Gastroesophageal sphincter (tissue), 4 donors: ENCODE measurements at regions not wholly inside any gene's neighbourhood (a gene's known extent, or its start where the extent isn't known, plus 50 kb on each side); places are given as distances from the start of the nearest gene placed in this dataset.
"Not testable (repeated sequence)": the region's sequence is repeated elsewhere in the genome, so short reads cannot be mapped to it uniquely, and the experiment has no call there.

ENCODE experiments used
- ATAC-seq: fragments of 150-250 bp; one replicate; pipeline ENCODE4 v1.9.1; 2016; ENCODE audit warnings: mild to moderate bottlenecking, moderate library complexity
- H3K27ac ChIP-seq, 4 donors: fragments of 200-600 bp; sonication (generic) in 3 of 4; 1 replicate in 3 of 4; 2 replicates in 1 of 4; pipeline ENCODE4 v1.5.1; 2016 to 2019
- H3K27me3 ChIP-seq: fragments of 200-600 bp; sonication (generic); one replicate; pipeline ENCODE4 v1.5.1; 2019
- H3K36me3 ChIP-seq, 2 donors: fragments of 200-600 bp; sonication (generic); one replicate each; pipeline ENCODE4 v1.5.1; 2019; ENCODE audit warnings: control low read depth in 1 of 2
- H3K4me1 ChIP-seq, 3 donors: fragments of 200-600 bp; sonication (generic); 1 replicate in 2 of 3; 2 replicates in 1 of 3; pipeline ENCODE4 v1.5.1; 2016 to 2019; ENCODE audit warnings: control low read depth in 2 of 3
- H3K4me3 ChIP-seq, 2 donors: fragments of 200-600 bp; sonication (generic); one replicate each; pipeline ENCODE4 v1.5.1; 2019; ENCODE audit warnings: mild to moderate bottlenecking in 1 of 2, moderate library complexity in 1 of 2
- H3K9me3 ChIP-seq, 3 donors: fragments of 200-600 bp; sonication (generic); one replicate each; pipeline ENCODE4 v1.5.1; 2017 to 2019; ENCODE audit warnings: control low read depth in 2 of 3
- EP300 ChIP-seq: sonication (generic); formaldehyde crosslinking; IDR thresholded peaks from one replicate; pipeline ENCODE4 v1.6.1; 2017; ENCODE audit warnings: antibody characterized with exemption, mild to moderate bottlenecking
- POLR2A ChIP-seq, 2 donors: fragments of 450-650 bp; IDR thresholded peaks; one replicate each; pipeline ENCODE4 v1.6.1; 2017; ENCODE audit warnings: antibody characterized with exemption in 2 of 2, mild to moderate bottlenecking in 2 of 2, moderate library complexity in 1 of 2
- POLR2AphosphoS5 ChIP-seq: sonication (generic); formaldehyde crosslinking; IDR thresholded peaks from one replicate; pipeline ENCODE4 v1.6.1; 2017; ENCODE audit warnings: antibody characterized with exemption
- WGBS, 2 donors: methylation state at CpG; one replicate each; pipeline ENCODE4 v1.1.5; 2018; ENCODE audit warnings: low coverage in 1 of 2; 5-methylcytosine and 5-hydroxymethylcytosine counted together
- TF ChIP-seq, protein P1 (sequence below), 4 experiments: fragments of 200-600 bp in 2 of 4; fragments of 450-650 bp in 2 of 4; sonication (generic) in 1 of 4; IDR thresholded peaks; one replicate each; pipeline ENCODE4 v1.5.1; 2017 to 2019; ENCODE audit warnings: antibody characterized with exemption in 4 of 4, mild to moderate bottlenecking in 2 of 4, moderate library complexity in 2 of 4

DNA sequence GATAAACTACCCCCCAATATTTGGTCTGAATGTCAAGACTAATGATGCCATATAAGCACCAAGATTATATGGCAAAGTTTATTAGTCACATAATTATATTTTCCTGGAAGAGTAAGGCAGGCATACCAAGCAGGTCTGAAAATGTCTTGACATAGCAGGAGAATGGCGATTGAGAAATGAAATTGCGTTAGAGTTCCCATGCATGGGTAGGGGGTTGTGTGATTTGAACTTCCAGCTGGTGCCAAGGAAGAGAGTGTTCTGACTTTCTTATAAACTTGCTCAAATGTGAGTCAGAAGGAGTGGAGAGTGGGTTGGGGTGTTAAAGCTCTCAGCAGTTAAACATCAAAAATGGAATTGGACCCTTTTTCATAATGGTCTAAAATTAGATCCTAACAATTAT, 1200.6 kb upstream of the ACO1 start:
- H3K27ac ChIP-seq = no peak overlapping the region
- ATAC-seq = no peak
- 76 to 94% methylated on average over 2 of the region's 2 CpGs for WGBS, 2 donors

DNA sequence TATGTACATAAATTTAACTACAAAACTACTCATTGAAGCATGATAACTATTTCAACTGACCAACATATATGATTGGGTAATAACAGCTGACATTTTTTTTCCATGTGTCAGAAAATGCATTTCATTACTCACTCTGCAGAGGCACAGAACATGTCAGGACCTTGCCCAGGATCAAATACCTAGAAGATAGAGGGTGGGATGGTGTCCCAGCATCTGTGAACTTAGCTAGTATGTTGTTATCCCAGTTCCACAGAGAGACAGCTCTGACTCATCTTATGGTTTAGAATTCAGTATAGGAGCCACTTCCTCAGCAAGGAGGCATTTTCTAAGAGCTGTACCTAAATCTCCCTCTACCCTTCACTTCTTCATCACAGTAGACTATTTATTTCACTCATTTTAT, 1198.6 kb upstream of the ACO1 start:
- ATAC-seq = no peak
- no peaks in the 10 kb centered on the region for H3K4me1 ChIP-seq
- TF ChIP-seq POLR2A (IDR thresholded peaks at IDR 0.05) (no peak), EP300 (no peak), POLR2AphosphoS5 (no peak)
- TF ChIP-seq, protein P1, sequence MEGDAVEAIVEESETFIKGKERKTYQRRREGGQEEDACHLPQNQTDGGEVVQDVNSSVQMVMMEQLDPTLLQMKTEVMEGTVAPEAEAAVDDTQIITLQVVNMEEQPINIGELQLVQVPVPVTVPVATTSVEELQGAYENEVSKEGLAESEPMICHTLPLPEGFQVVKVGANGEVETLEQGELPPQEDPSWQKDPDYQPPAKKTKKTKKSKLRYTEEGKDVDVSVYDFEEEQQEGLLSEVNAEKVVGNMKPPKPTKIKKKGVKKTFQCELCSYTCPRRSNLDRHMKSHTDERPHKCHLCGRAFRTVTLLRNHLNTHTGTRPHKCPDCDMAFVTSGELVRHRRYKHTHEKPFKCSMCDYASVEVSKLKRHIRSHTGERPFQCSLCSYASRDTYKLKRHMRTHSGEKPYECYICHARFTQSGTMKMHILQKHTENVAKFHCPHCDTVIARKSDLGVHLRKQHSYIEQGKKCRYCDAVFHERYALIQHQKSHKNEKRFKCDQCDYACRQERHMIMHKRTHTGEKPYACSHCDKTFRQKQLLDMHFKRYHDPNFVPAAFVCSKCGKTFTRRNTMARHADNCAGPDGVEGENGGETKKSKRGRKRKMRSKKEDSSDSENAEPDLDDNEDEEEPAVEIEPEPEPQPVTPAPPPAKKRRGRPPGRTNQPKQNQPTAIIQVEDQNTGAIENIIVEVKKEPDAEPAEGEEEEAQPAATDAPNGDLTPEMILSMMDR (IDR thresholded peaks at IDR 0.05) = no peak
- H3K4me3 ChIP-seq = no peak overlapping the region
- no peaks in the 10 kb centered on the region for H3K27me3 ChIP-seq
- no peaks in the 10 kb centered on the region for H3K9me3 ChIP-seq
- no peaks in the 10 kb centered on the region for H3K36me3 ChIP-seq
- no peak overlapping the region for H3K27ac ChIP-seq

More for the DNA sequence above, 1200.6 kb upstream of the ACO1 start:
- H3K4me3 ChIP-seq = no peak overlapping the region
- TF ChIP-seq POLR2AphosphoS5 = no peak
- no peak for TF ChIP-seq EP300
- TF ChIP-seq, protein P1 (IDR thresholded peaks at IDR 0.05) = no peak
- TF ChIP-seq POLR2A (IDR thresholded peaks at IDR 0.05) = no peak
- no peaks in the 10 kb centered on the region for H3K36me3 ChIP-seq
- H3K9me3 ChIP-seq = no peaks in the 10 kb centered on the region
- no peaks in the 10 kb centered on the region for H3K4me1 ChIP-seq
- no peaks in the 10 kb centered on the region for H3K27me3 ChIP-seq

DNA sequence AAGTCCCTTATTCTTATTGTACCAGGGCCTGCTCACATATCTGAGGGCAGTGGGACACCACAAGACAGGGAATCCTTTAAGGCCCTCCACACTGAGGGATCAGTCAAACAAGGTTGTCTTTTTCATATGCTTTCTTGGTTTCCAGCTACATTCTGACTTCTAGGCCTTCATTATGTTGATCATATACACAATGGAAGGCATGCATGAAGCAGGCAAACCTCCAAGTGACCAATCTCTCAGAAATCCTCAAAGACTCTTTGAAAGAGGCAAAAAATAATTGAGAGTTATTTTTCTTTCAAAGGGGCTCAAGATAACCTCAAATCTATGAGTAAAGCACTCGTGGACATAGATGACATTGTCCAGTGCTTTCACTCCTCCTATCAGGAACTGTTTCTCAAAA, 1195.9 kb upstream of the ACO1 start:
- H3K36me3 ChIP-seq = no peaks in the 10 kb centered on the region
- ATAC-seq = no peak
- no peak overlapping the region for H3K27ac ChIP-seq
- H3K9me3 ChIP-seq = no peaks in the 10 kb centered on the region
- no peaks in the 10 kb centered on the region for H3K27me3 ChIP-seq
- 12 to 56% methylated on average over 1 of the region's 1 CpG for WGBS, 2 donors
- TF ChIP-seq, protein P1 (IDR thresholded peaks at IDR 0.05) = no peak
- no peak for TF ChIP-seq POLR2AphosphoS5
- TF ChIP-seq POLR2A (IDR thresholded peaks at IDR 0.05) = no peak
- no peak for TF ChIP-seq EP300
- no peaks in the 10 kb centered on the region for H3K4me1 ChIP-seq
- no peak overlapping the region for H3K4me3 ChIP-seq

DNA sequence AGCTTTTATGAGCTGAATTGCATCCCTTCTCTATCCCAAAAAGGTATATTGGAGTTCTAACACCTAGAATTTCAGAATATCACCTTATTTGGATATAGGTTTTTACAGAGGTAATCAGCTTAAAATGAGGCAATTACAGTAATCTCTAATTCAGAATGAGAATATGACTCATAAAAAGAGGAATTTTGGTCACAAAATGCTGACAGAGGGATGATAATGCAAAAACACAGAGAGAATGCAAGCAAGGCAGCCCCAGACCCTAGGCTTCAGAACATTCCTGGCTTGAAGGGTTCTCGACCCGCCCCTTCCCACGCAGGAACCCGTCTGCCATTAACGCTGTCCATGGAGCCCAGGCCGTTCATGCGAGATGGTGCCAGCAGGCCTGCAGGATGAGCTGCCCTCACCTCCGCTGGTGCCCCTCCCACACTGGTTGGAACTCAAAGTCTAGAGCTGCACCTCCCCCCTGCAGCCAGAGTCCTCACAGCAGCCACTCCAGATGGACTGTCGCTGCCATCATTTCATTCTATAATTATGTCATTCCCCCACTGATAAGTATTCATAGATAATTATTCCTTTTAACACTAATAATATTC, 1173.4 kb upstream of the ACO1 start:
- ATAC-seq = no peak

DNA sequence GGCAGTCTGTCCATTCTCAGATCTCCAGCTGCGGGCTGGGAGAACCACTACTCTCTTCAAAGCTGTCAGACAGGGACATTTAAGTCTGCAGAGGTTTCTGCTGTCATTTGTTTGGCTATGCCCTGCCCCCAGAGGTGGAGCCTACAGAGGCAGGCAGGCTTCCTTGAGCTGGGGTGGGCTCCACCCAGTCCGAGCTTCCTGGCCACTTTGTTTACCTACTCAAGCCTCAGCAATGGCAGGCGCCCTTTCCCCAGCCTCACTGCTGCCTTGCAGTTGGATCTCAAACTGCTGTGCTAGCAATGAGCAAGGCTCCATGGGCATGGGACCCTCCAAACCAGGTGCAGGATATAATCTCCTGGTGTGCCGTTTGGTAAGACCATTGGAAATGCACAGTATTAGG, 1154.5 kb upstream of the ACO1 start:
- H3K4me1 ChIP-seq, H3K36me3 ChIP-seq, H3K27ac ChIP-seq, H3K9me3 ChIP-seq, H3K27me3 ChIP-seq, H3K4me3 ChIP-seq, ATAC-seq: not testable (repeated sequence)
- WGBS, 2 donors = 86 to 100% methylated on average over 1 to 2 of the region's 4 CpGs

More for the DNA sequence above, 1173.4 kb upstream of the ACO1 start:
- Histone ChIP-seq H3K4me3 (no peak overlapping the region), H3K4me1 (no peaks in the 10 kb centered on the region), H3K27ac (no peak overlapping the region), H3K9me3 (no peaks in the 10 kb centered on the region), H3K36me3 (no peaks in the 10 kb centered on the region), H3K27me3 (no peaks in the 10 kb centered on the region)
- 74% methylated on average over 8 of the region's 9 CpGs; no CpG with 5 or more reads in 1 of the 2 donors for WGBS, 2 donors
- TF ChIP-seq, protein P1 (IDR thresholded peaks at IDR 0.05) = no peak
- no peak for TF ChIP-seq EP300
- no peak for TF ChIP-seq POLR2A (IDR thresholded peaks at IDR 0.05)
- no peak for TF ChIP-seq POLR2AphosphoS5
